Suprapubic skin (tissue), 4 donors: ENCODE measurements at regions not wholly inside any gene's neighbourhood (a gene's known extent, or its start where the extent isn't known, plus 50 kb on each side); places are given as distances from the start of the nearest gene placed in this dataset.
"Not testable (repeated sequence)": the region's sequence is repeated elsewhere in the genome, so short reads cannot be mapped to it uniquely, and the experiment has no call there.

Experiments
- CTCF ChIP-seq, 2 donors: fragments of 200-600 bp in 1 of 2; fragments of 450-650 bp in 1 of 2; sonication (generic) in 1 of 2; IDR thresholded peaks; one replicate each; pipeline ENCODE4 v1.5.1; 2016 to 2019; ENCODE audit warnings: antibody characterized with exemption in 2 of 2, mild to moderate bottlenecking in 1 of 2, moderate library complexity in 1 of 2
- POLR2A ChIP-seq, 2 donors: fragments of 450-650 bp; IDR thresholded peaks; one replicate each; pipeline ENCODE4 v1.6.1; 2017; ENCODE audit warnings: antibody characterized with exemption in 2 of 2, mild to moderate bottlenecking in 2 of 2, moderate library complexity in 2 of 2
- POLR2AphosphoS5 ChIP-seq, 3 donors: sonication (generic); formaldehyde crosslinking; IDR thresholded peaks; one replicate each; pipeline ENCODE4 v1.6.1; 2017; ENCODE audit warnings: antibody characterized with exemption in 3 of 3

GRCh38 chr7:54444046-54444686, 98.0 kb upstream of the VSTM2A start:
- not testable (repeated sequence) for TF ChIP-seq CTCF, POLR2AphosphoS5, POLR2A (IDR thresholded peaks at IDR 0.05)
